ENCODE measurements at regions not wholly inside any gene's neighbourhood (a gene's known extent, or its start where the extent isn't known, plus 50 kb on each side); places are given as distances from the start of the nearest gene placed in this dataset.
"Not testable (repeated sequence)": the region's sequence is repeated elsewhere in the genome, so short reads cannot be mapped to it uniquely, and the experiment has no call there.

DNA sequence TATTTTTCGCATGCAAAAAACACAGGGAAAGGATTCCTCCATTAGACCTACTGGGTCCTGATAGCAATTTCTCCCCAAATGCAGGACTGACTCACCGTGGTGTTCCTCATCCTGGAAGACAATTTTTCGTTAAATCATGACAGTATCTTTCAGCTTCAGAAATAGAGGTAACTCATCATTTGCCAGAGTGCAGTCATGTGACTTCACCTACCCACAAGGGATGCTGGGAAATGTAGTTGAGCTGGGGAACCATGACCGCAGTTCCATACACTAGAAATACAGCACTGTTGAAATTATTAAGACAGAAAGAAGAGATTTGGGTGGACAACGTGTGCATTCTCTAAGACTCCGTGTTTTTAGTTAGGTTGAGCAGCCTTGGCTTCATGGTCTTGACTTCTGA lies 269.5 kb upstream of the USP9Y start:
- no peak for DNase-seq (ENCODE audit: low read depth)
- no peak overlapping the region for H3K4me3 ChIP-seq (ENCODE audit: low read depth, low read length)

DNA sequence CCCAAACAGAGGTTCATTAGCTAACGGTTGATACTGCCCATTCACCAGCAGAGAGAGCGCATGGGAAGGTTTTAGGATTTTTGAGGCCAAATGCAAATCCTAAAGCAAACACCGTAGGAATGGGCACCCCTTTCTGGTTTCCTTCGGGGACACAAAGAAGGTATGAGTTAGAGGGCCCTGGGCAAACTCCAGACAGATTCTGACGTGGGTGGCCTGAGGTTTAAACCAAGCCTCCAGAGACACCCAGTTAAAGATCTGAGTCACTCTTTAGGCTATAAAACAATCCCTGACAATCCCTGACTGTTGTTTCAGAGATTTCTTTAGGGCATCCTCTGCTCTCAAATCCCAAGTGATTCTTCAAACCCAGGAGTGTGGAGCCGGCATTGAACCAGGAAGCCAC lies 262.2 kb upstream of the USP9Y start:
- not testable (repeated sequence) for H3K4me3 ChIP-seq (ENCODE audit: low read depth, low read length); DNase-seq (ENCODE audit: low read depth)

DNA sequence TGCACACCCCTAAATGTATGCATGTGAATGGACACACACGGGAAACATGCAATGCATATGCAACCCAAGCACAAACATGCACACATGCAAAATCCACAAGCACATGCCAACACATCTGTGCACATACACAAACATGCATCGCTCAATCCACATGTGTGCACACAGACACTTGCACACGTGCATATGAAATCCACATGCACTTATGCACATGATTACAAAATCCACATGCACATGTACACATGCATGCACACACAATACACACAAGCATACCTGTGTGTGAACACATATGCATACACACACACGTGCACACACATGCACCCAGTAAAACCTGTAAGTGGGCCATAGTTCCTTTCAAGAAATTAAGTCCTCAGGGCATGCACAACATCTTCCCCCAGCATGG lies 256.8 kb upstream of the USP9Y start:
- no peak for DNase-seq (ENCODE audit: low read depth)
- H3K4me3 ChIP-seq (ENCODE audit: low read depth, low read length), result no peak overlapping the region

DNA sequence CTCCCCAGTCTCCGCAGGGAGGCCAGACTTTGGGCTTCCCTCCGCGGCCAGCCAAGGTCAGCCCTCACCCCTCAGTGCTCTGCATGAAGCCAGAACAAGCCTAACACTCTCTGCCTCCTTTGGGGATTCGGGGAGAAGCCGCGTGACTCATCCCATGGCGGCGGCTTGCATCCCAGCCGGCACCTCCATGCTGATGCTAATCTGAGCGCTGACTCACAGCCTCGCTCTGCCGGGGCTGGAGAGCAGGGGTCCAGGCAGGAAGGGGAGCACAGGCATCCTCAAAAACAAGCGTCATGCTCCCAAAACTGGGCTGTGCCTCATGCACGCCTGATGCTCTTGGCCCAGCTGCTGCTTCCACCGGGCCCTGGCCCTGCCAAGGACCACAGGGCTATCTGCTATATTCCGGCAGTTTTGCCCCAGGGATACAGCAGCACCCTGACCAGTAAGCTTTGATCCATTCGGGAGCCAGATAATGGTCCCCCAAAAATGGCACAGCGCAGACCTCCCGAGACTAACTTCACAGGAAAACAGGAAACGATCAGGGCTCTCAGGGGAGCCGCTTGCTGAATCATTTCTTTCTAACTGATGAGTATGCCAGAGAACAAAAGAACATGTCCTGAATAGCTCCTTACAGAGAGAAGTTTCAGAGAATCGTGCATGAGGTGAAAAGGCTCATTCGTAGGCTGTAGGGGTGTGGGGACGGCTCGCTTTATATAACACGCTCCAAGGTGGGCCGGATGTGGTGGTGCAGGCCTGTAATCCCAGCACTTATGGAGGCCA lies 254.4 kb upstream of the USP9Y start:
- peak; percentile 62 for DNase-seq (ENCODE audit: low read depth)

DNA sequence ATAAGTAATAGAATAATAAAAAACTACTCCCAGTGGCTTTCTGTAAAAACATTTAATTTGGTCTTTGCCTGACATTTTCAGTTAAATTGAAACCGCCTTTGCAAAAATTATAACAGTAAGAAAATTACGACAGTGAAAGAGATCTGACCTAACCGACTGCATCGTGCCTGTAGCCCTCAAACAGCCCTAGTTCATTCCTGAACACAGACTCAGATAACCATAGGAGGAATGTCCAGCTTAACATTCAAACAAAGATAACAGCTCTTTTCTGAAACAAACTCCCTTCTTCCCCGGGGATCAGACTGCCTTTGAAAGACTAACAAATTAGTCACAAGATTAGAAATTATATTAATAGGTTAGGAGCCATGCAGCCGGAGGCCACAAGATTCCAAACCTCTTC lies 252.5 kb upstream of the USP9Y start:
- not testable (repeated sequence) for H3K4me3 ChIP-seq (ENCODE audit: low read depth, low read length); DNase-seq (ENCODE audit: low read depth)

More for the DNA sequence above, 254.4 kb upstream of the USP9Y start:
- not testable (repeated sequence) for H3K4me3 ChIP-seq (ENCODE audit: low read depth, low read length)

DNA sequence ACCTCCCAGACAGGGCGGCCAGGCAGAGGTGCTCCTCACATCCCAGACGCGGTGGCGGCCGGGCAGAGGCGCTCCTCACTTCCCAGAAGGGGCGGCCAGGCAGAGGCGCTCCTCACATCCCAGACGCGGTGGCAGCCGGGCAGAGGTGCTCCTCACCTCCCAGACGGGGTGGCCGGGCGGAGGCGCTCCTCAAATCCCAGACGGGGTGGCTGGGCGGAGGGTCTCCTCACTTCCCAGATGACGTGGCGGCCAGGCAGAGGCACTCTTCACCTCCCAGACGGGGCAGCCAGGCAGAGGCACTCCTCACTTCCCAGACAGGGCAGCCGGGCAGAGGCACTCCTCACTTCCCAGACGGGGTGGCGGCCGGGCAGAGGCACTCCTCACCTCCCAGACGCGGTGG lies 247.7 kb upstream of the USP9Y start:
- H3K4me3 ChIP-seq (ENCODE audit: low read depth, low read length); DNase-seq (ENCODE audit: low read depth): not testable (repeated sequence)

DNA sequence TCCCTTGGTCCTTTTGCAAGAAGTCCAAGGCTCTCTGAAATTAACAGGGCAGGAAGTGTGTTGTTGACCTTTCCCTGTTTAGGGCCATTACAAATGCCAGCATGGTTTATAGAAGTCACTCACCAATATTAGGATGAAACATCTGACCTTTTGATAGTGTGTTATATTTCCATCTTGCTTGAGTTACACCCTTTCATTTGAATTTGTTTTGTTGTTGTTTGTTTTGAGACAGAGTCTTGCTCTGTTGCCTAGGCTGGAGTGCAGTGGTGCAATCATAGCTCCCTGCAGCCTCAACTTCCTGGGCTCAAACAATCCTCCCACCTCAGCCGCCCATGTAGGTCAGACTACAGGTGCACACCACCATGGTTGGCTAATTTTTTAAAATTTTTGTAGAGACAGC lies 241.1 kb upstream of the USP9Y start:
- H3K4me3 ChIP-seq (ENCODE audit: low read depth, low read length), result no peak overlapping the region
- DNase-seq (ENCODE audit: low read depth), result no peak

DNA sequence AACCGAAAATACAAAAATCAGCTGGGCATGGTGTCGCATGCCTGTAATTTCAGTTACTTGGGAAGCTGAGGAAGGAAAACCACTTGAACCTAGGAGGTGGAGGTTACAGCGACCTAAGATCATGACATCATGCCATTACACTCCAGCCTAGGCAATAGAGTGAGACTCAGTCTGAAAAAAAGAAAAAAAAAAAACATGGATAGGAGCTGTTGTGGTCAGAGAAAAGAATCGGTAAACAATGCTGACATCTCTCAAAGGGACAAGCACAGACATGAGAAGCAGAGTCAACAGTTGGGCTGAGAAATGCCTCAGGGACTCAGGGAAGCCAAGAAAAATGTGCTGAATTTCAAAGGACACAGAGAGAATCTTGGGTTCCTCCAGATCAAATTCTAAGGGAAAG lies 236.9 kb upstream of the USP9Y start:
- no peak overlapping the region for H3K4me3 ChIP-seq (ENCODE audit: low read depth, low read length)
- no peak for DNase-seq (ENCODE audit: low read depth)

DNA sequence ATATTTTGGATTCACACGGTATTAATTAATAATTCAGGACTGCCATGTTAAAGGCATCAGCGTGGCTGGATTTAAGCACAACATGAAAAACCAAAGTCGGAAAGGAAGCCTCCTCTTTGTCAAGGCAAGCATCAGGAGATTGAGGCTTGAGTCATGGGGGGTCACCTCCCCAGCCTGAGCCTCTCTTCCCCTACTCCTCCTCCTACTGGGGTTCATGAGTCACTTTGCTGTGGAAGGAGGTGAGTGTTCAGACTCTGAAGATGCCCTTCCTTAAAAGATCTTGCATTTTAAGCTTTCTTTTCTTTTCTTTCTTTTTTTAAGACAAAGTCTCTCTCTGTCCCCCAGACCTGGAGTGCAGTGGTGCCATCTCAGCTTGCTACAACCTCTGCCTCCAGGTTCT lies 235.3 kb upstream of the USP9Y start:
- DNase-seq (ENCODE audit: low read depth), result no peak

DNA sequence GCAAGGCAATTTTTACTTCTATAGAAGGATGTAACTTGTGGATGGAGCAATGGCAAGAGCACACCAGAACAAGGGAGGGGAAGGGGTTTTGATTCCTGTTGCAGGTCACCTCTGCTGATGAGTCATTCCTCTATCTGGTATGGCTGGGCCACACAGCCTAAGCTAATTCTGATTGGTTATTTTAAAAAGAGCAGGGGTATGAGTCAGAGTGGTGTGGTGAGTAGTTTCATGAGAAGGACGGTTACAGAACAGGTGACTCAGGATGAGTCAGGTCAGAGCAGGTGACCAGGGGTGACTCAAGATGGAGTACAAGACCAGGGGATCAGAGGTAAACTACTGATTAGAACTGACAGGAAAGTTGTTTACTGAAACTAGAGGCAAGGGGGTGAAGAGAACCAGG lies 231.9 kb upstream of the USP9Y start:
- no peak overlapping the region for H3K4me3 ChIP-seq (ENCODE audit: low read depth, low read length)
- no peak for DNase-seq (ENCODE audit: low read depth)

More for the DNA sequence above, 235.3 kb upstream of the USP9Y start:
- no peak overlapping the region for H3K4me3 ChIP-seq (ENCODE audit: low read depth, low read length)

DNA sequence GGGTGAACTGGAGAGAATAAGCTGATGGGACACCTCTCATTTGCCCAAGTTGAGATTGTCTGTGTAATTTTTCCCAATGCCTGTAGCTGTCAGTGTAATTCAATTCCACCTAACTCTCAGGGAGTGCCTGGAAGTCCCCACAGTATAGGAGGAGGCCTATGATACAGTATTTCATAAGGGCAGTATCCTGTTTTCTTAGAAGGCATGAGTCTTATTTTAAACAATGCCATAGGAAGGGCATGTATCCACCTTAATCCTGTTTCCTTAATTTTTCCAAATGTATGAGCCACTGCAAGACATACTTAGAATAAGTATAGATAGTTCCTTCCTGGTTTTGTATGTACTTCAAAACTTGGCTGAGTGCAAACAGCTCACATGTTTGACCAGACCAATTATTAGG lies 226.6 kb upstream of the USP9Y start:
- no peak overlapping the region for H3K4me3 ChIP-seq (ENCODE audit: low read depth, low read length)
- no peak for DNase-seq (ENCODE audit: low read depth)

DNA sequence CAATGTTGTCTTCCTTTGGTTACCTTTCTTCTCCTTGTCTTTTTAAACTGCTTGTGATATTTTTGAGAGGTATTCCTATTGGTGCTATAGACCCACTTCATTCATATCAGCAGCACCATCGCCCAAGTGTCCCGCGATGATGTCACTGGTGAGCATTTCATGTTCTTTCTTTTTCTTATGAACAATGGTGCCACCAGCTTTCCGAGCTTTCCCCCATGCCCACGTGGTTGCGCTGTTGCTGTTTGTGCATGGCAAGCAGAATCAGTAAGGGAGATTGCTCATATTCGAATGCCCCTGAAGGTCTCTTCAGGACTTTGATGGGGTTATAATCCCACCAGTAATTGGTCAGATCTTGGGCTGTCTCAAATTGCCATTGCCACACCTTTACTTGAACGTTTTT lies 221.6 kb upstream of the USP9Y start:
- no peak overlapping the region for H3K4me3 ChIP-seq (ENCODE audit: low read depth, low read length)
- DNase-seq (ENCODE audit: low read depth), result no peak

DNA sequence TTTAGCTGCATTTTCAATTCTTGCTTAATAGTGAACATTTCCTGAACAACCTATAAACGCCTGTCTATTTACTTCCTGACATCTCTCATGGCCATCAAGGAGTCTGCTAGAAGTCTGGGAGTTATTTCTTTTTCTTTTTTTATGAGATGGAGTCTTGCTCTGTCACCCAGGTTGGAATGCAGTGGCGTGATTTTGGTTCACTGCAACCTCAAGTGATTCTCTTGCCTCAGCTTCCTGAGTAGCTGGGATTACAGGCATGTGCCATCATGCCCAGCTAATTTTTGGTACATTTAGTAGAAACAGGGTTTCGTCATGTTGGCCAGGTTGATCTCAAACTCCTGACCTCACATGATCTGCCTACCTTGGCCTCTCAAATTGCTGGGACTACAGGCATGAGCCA lies 217.6 kb upstream of the USP9Y start:
- H3K4me3 ChIP-seq (ENCODE audit: low read depth, low read length), result no peak overlapping the region
- no peak for DNase-seq (ENCODE audit: low read depth)

DNA sequence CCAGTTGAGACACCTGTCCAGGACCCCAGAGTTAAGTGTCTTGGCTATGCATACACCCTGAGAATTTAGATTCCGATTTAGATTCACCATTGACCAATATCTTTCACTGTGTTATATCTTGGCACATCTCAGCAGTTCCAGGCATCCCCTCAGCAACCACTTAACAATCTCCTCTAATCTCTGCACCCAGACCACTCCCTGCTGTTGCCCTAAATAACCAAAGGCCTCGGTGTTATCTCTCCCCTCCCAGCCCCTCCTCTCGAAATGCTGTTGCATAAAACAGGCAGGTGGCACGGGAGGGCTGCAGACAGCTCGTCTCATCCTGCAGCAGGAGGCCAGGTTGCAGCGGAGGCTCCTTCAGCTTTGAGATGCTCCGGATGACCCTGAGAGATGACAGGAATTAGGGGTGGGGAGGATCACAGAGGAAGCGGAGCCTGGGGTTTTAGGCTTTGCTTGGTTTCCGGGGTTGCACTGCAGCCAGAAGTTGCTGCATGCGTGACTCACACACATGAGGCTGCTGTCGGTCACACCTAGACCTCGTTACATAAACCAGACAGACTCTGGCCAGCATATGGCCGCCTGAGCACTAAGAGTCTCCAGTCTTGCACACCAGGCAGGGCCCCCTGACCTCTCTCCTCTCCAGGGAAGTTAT lies 210.3 kb upstream of the USP9Y start:
- H3K4me3 ChIP-seq (ENCODE audit: low read depth, low read length), result no peak overlapping the region

DNA sequence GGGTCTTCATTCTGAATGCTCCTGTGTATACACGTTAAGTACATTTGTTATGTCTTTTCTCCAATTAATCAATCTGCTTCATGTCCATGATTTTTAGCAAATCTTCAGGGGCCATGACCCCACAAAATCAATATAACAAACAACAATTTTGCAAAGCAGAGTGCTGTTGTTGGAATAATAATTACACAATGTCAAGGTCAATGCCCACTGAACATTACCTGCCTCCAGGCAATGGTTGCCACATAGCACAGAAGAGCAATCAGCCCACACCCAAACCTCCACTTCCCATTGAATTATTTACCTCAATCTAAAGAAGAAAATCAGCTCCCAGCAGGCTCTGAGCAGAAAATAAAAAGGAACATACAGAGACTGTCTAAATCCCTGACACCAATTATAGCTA lies 208.8 kb upstream of the USP9Y start:
- H3K4me3 ChIP-seq (ENCODE audit: low read depth, low read length), result no peak overlapping the region
- DNase-seq (ENCODE audit: low read depth), result no peak

More for the DNA sequence above, 210.3 kb upstream of the USP9Y start:
- DNase-seq (ENCODE audit: low read depth), result no peak

DNA sequence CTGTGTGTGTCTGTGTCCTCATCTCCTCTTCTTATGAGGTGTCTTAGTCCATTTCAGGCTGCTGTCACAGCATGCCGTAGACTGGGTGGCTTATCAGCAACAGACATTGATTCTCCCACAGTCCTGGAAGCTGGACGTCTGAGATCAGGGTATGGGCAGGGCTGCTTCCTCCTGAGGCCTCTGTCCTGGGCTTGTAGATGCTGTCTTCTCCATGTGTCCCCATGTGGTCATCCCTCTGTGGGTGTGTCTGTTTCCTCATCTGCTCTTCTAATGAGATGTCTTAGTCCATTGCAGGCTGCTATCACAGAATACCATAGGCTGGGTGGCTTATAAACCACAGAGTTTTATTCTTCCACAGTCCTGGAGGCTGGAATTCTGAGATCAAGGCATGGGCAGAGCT lies 205.0 kb upstream of the USP9Y start:
- H3K4me3 ChIP-seq (ENCODE audit: low read depth, low read length), result no peak overlapping the region
- DNase-seq (ENCODE audit: low read depth), result no peak

DNA sequence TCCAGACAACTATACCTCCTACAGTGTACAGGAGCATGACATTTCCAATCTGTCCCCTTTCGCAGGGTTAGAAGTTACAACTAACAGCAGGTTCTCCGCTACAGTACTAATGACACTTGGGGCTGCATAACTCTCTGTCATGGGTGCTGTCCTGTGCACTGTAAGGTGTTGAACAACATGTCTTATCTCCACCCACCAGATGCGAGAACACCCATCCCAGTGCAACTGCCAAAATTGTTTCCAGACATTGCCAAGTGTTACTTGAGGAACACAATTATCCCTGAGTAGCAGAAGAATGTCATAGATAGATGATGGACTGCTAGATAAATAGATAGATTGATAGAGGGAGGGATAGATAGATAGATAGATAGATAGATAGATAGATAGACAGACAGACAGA lies 200.9 kb upstream of the USP9Y start:
- no peak for DNase-seq (ENCODE audit: low read depth)
- no peak overlapping the region for H3K4me3 ChIP-seq (ENCODE audit: low read depth, low read length)

DNA sequence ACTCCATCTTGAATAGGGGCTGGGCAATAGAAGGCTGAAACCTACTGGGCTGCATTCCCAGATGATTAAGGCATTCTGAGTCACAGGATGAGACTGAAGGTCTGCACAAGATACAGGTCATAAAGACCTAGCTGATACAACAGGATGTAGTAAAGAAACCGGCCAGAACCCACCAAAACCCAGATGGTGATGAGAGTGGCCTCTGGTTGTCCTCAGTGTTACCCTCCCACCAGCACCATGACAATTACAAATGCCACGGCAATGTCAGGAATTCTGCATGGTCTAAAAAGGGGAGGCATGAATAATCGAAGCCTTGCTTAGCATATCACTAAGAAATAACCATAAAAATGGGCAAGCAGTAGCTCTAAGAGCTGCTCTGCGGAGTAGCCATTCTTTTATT lies 197.0 kb upstream of the USP9Y start:
- H3K4me3 ChIP-seq (ENCODE audit: low read depth, low read length); DNase-seq (ENCODE audit: low read depth): not testable (repeated sequence)

DNA sequence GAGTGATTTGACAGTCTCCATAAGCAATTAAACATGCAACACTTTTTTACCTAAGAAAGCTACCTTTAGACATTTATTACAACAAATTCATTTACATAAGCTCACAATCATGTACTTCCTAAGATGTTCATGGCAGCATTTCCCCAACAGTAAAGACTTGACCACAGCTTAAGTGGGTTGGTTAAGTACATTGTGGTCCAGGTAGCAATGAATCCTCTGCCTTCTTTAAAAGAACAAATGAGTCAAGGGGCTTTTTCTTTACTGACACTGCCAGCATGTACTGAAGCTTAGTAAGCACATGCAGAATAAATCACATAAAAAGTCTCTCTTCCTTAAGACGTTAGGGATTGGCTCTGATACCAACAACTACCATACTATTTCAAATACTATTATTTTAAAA lies 183.7 kb upstream of the USP9Y start:
- H3K4me3 ChIP-seq (ENCODE audit: low read depth, low read length), result no peak overlapping the region
- DNase-seq (ENCODE audit: low read depth), result no peak

DNA sequence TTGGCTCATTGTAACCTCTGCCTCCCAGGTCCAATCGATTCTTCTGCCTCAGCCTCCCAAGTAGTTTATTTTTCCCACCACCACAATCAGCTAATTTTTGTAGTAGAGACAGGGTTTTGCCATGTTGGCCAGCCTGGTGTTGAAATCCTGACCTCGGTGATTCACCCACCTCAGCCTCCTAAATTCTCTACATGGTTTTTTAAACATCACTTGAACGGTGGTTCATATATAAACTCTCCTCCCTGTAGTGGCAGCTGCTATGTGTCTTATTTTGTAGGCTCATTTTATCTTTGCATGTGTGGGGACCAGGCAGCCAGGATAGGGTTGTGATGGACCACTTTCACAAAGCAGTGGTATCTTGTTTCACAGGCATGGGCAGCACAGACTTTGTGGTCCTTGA lies 175.8 kb upstream of the USP9Y start:
- no peak overlapping the region for H3K4me3 ChIP-seq (ENCODE audit: low read depth, low read length)
- DNase-seq (ENCODE audit: low read depth), result peak; percentile 18

DNA sequence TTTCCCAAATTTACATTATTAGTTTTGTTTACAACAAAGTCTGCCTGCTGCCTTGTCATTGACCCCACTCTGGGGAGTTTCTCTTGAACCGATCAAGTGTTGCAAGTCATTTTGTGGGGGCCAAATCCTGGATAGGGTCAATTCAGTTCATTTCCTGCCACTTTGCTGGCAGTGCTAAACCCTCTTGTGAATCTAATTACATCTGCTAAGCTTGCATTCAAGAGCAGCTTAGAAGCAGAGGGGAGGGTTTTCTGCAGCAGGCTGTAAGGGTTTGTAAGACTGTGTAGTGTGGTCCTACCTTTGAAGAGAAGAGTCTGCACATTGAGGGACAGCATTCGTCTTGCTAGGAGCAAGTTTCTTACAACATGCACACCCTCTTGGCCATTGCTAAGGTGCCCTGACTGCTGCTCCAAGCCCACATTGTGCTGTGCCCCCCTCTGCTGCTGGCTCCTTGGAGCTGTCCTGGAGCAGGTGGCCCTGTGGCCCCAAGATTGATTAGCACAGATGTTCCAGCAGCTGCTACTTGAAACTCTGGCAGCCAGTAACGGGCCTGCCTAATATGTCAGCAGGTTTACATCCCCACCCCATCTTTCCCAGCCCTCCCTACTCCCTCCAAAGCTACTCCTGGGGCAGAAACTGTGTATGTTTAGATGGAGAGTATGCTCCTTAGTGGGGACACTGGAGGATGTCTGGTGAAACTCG lies 174.5 kb upstream of the USP9Y start:
- peak; percentile 18 for DNase-seq (ENCODE audit: low read depth)

More for the DNA sequence above, 174.5 kb upstream of the USP9Y start:
- H3K4me3 ChIP-seq (ENCODE audit: low read depth, low read length), result no peak overlapping the region

Measured in skeletal muscle cell (primary cell).